SK-N-SH treated with all-trans-retinoic acid at 6 μM for 48 hours (cell line): ENCODE measurements at regions not wholly inside any gene's neighbourhood (a gene's known extent, or its start where the extent isn't known, plus 50 kb on each side); places are given as distances from the start of the nearest gene placed in this dataset.

Experiments
- ATAC-seq: fragments of 200-7000 bp; cut with Tn5 transposase; 3 replicates; pipeline ENCODE4 v1.9.1; 2020; ENCODE audit warnings: mild to moderate bottlenecking, moderate library complexity
- ARNTL ChIP-seq: fragments of 450-650 bp; formaldehyde crosslinking; IDR thresholded peaks from 2 replicates; pipeline ENCODE4 v1.5.0; 2020; ENCODE audit warnings: low read depth, mild to moderate bottlenecking, moderate library complexity, borderline replicate concordance
- BACH2 ChIP-seq: fragments of 250-450 bp; sonication (Bioruptor Pico); IDR thresholded peaks from 2 replicates; pipeline ENCODE4 v1.9.0; 2021; ENCODE audit warnings: mild to moderate bottlenecking, borderline replicate concordance
- CSDC2 ChIP-seq: fragments of 250-450 bp; sonication (Bioruptor Pico); IDR thresholded peaks from 2 replicates; pipeline ENCODE4 v1.5.0; 2020; ENCODE audit warnings: mild to moderate bottlenecking, moderate library complexity
- ESRRG ChIP-seq: fragments of 250-450 bp; sonication (Bioruptor Pico); IDR thresholded peaks from 2 replicates; pipeline ENCODE4 v1.6.1; 2021; ENCODE audit warnings: mild to moderate bottlenecking
- GLIS3 ChIP-seq: fragments of 250-450 bp; sonication (Bioruptor Pico); IDR thresholded peaks from 2 replicates; pipeline ENCODE4 v1.5.0; 2020; ENCODE audit warnings: mild to moderate bottlenecking, moderate library complexity
- ISL1 ChIP-seq: fragments of 250-450 bp; sonication (Bioruptor Pico); IDR thresholded peaks from 2 replicates; pipeline ENCODE4 v2.1.2; 2022; ENCODE audit warnings: mild to moderate bottlenecking, moderate library complexity
- OSR1 ChIP-seq: fragments of 250-450 bp; sonication (Bioruptor Pico); IDR thresholded peaks from 2 replicates; pipeline ENCODE4 v1.8.0; 2022; ENCODE audit warnings: moderate library complexity, mild to moderate bottlenecking, inconsistent platforms
- PPARA ChIP-seq: fragments of 250-450 bp; sonication (Bioruptor Pico); IDR thresholded peaks from 2 replicates; pipeline ENCODE4 v1.5.0; 2020; ENCODE audit warnings: mild to moderate bottlenecking, borderline replicate concordance
- RARB ChIP-seq: fragments of 250-450 bp; sonication (Bioruptor Pico); IDR thresholded peaks from 2 replicates; pipeline ENCODE4 v1.8.0; 2021; ENCODE audit warnings: mild to moderate bottlenecking, moderate library complexity
- SNAI2 ChIP-seq: fragments of 250-450 bp; sonication (Bioruptor Pico); IDR thresholded peaks from 2 replicates; pipeline ENCODE4 v1.5.0; 2020; ENCODE audit warnings: mild to moderate bottlenecking, moderate library complexity
- TCF4 ChIP-seq: fragments of 250-450 bp; sonication (Bioruptor Pico); IDR thresholded peaks from 2 replicates; pipeline ENCODE4 v1.8.0; 2021; ENCODE audit warnings: mild to moderate bottlenecking, moderate library complexity, borderline replicate concordance
- TOX ChIP-seq: fragments of 250-450 bp; sonication (Bioruptor Pico); IDR thresholded peaks from 2 replicates; pipeline ENCODE4 v1.8.0; 2021; ENCODE audit warnings: mild to moderate bottlenecking, moderate library complexity, borderline replicate concordance
- ZC3H10 ChIP-seq: fragments of 250-450 bp; sonication (Bioruptor Pico); IDR thresholded peaks from 2 replicates; pipeline ENCODE4 v1.5.1; 2021; ENCODE audit warnings: mild to moderate bottlenecking, moderate library complexity
- ZFP3 ChIP-seq: fragments of 250-450 bp; sonication (Bioruptor Pico); IDR thresholded peaks from 2 replicates; pipeline ENCODE4 v1.5.0; 2020; ENCODE audit warnings: mild to moderate bottlenecking, moderate library complexity
- ZFP30 ChIP-seq: fragments of 450-650 bp; formaldehyde crosslinking; IDR thresholded peaks from 2 replicates; pipeline ENCODE4 v1.5.0; 2022; ENCODE audit warnings: mild to moderate bottlenecking, moderate library complexity
- ZNF565 ChIP-seq: fragments of 450-650 bp; formaldehyde crosslinking; conservative IDR thresholded peaks from 2 replicates; pipeline ENCODE4 v1.5.0; 2020; ENCODE audit warnings: low read depth, mild to moderate bottlenecking, moderate library complexity
- ZNF8 ChIP-seq: fragments of 450-650 bp; formaldehyde crosslinking; IDR thresholded peaks from 2 replicates; pipeline ENCODE4 v1.5.0; 2020; ENCODE audit warnings: mild to moderate bottlenecking, moderate library complexity
- TF ChIP-seq, protein P1 (sequence below): fragments of 250-450 bp; sonication (Bioruptor Pico); IDR thresholded peaks from 2 replicates; pipeline ENCODE4 v1.5.1; 2021; ENCODE audit warnings: mild to moderate bottlenecking, moderate library complexity
- TF ChIP-seq, protein P2 (sequence below): fragments of 250-450 bp; sonication (Bioruptor Pico); IDR thresholded peaks from 2 replicates; pipeline ENCODE4 v1.5.0; 2020; ENCODE audit warnings: mild to moderate bottlenecking, moderate library complexity
- TF ChIP-seq, protein P3 (sequence below): fragments of 250-450 bp; sonication (Bioruptor Pico); IDR thresholded peaks from 2 replicates; pipeline ENCODE4 v1.8.0; 2021; ENCODE audit warnings: low read depth, mild to moderate bottlenecking, moderate library complexity, borderline replicate concordance
- TF ChIP-seq, protein P4 (sequence below): fragments of 250-450 bp; sonication (Bioruptor Pico); IDR thresholded peaks from 2 replicates; pipeline ENCODE4 v1.8.0; 2020; ENCODE audit warnings: mild to moderate bottlenecking, moderate library complexity, borderline replicate concordance

DNA sequence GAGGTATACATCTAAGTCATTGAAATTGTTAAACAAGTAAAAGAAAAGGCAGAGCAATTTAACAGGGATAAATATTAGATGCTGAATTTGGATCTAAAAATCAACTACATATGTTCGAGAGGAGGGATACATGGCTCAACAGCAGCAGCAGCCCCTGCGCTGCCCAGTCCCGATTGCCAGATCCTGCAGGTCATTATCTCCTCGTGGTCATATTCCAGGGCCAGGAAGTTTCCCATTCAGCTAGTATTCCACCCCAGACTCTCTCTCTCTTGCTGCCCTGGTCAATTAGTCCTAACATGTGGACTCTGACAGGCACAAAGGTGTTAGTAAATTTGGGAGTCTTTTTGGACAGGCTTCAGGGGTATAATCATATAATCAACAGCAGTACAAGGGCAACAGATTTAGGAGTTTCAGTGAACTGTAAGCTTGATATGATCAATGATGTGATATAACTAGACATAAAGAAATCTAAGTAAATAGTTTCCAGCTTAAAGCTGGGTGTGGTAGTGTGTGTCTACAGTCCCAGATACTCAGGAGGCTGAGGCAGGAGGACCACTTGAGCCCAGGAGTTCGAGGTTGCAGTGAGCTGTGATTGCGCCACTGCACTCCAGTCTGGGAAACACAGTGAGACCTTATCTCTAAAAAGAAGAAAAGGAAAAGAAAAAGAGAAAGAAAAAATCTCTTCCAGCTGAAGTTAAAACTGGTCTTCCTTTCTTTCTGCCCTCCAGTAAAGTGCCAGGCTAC lies 96.5 kb upstream of the MED13 start (continued):
- TF ChIP-seq, protein P1, sequence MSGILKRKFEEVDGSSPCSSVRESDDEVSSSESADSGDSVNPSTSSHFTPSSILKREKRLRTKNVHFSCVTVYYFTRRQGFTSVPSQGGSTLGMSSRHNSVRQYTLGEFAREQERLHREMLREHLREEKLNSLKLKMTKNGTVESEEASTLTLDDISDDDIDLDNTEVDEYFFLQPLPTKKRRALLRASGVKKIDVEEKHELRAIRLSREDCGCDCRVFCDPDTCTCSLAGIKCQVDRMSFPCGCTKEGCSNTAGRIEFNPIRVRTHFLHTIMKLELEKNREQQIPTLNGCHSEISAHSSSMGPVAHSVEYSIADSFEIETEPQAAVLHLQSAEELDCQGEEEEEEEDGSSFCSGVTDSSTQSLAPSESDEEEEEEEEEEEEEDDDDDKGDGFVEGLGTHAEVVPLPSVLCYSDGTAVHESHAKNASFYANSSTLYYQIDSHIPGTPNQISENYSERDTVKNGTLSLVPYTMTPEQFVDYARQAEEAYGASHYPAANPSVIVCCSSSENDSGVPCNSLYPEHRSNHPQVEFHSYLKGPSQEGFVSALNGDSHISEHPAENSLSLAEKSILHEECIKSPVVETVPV (CRISPR knock-in tag): no peak

DNA sequence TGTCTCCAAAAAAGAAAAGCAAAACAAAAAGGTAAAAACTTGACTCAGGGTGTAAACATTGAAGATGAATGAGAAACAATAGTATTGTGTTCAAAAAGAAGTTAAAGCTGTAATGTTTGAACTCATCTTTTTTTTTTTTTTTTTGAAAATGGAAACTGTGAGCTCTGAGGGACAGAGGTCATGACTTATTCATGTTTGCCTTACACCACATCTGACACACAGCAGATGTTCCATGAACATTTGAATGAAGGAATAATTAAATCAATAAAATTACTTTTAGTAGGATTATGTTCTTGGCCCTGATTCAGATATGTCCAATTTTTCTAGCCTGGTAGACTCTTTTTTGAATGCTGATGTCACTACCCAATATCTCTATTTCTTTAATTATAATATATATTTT lies 95.7 kb upstream of the MED13 start:
- no peak for ATAC-seq
- TF ChIP-seq ARNTL (CRISPR knock-in tag) (no peak), ZNF565 (CRISPR knock-in tag) (no peak), GLIS3 (no peak), OSR1 (CRISPR knock-in tag) (no peak), BACH2 (CRISPR knock-in tag) (no peak), RARB (CRISPR knock-in tag) (no peak), ZNF8 (no peak), CSDC2 (CRISPR knock-in tag) (no peak), PPARA (CRISPR knock-in tag) (no peak), SNAI2 (CRISPR knock-in tag) (no peak), ZC3H10 (no peak)
- TF ChIP-seq, protein P2, sequence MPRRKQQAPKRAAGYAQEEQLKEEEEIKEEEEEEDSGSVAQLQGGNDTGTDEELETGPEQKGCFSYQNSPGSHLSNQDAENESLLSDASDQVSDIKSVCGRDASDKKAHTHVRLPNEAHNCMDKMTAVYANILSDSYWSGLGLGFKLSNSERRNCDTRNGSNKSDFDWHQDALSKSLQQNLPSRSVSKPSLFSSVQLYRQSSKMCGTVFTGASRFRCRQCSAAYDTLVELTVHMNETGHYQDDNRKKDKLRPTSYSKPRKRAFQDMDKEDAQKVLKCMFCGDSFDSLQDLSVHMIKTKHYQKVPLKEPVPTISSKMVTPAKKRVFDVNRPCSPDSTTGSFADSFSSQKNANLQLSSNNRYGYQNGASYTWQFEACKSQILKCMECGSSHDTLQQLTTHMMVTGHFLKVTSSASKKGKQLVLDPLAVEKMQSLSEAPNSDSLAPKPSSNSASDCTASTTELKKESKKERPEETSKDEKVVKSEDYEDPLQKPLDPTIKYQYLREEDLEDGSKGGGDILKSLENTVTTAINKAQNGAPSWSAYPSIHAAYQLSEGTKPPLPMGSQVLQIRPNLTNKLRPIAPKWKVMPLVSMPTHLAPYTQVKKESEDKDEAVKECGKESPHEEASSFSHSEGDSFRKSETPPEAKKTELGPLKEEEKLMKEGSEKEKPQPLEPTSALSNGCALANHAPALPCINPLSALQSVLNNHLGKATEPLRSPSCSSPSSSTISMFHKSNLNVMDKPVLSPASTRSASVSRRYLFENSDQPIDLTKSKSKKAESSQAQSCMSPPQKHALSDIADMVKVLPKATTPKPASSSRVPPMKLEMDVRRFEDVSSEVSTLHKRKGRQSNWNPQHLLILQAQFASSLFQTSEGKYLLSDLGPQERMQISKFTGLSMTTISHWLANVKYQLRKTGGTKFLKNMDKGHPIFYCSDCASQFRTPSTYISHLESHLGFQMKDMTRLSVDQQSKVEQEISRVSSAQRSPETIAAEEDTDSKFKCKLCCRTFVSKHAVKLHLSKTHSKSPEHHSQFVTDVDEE (CRISPR knock-in tag): no peak
- TF ChIP-seq, protein P3, sequence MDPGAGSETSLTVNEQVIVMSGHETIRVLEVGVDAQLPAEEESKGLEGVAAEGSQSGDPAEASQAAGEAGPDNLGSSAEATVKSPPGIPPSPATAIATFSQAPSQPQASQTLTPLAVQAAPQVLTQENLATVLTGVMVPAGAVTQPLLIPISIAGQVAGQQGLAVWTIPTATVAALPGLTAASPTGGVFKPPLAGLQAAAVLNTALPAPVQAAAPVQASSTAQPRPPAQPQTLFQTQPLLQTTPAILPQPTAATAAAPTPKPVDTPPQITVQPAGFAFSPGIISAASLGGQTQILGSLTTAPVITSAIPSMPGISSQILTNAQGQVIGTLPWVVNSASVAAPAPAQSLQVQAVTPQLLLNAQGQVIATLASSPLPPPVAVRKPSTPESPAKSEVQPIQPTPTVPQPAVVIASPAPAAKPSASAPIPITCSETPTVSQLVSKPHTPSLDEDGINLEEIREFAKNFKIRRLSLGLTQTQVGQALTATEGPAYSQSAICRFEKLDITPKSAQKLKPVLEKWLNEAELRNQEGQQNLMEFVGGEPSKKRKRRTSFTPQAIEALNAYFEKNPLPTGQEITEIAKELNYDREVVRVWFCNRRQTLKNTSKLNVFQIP: no peak
- TF ChIP-seq, protein P1 (CRISPR knock-in tag): no peak

DNA sequence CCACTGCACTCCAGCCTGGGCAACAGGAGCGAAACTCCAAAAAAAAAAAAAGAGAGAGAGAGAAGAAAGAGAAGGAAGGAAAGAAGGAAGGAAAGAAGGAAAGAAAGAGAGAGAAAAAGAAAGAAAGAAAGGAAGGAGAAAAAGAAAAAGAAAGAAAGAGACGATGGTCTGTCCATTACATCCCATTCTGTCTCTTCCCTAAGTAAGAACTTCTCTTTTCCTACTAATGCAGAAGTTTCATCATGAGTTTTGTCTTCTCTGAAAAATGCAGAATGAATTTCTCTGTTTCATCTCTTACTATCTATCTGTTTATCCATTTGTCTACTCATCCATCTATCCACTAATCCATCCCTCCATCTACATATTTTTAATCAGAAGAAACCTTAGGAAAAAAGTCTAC lies 94.9 kb upstream of the MED13 start:
- ATAC-seq: no peak
- TF ChIP-seq OSR1 (CRISPR knock-in tag) (no peak), BACH2 (CRISPR knock-in tag) (no peak), ZFP3 (no peak), ZNF565 (CRISPR knock-in tag) (no peak), ZC3H10 (no peak), SNAI2 (CRISPR knock-in tag) (no peak), GLIS3 (no peak)
- TF ChIP-seq, protein P4, sequence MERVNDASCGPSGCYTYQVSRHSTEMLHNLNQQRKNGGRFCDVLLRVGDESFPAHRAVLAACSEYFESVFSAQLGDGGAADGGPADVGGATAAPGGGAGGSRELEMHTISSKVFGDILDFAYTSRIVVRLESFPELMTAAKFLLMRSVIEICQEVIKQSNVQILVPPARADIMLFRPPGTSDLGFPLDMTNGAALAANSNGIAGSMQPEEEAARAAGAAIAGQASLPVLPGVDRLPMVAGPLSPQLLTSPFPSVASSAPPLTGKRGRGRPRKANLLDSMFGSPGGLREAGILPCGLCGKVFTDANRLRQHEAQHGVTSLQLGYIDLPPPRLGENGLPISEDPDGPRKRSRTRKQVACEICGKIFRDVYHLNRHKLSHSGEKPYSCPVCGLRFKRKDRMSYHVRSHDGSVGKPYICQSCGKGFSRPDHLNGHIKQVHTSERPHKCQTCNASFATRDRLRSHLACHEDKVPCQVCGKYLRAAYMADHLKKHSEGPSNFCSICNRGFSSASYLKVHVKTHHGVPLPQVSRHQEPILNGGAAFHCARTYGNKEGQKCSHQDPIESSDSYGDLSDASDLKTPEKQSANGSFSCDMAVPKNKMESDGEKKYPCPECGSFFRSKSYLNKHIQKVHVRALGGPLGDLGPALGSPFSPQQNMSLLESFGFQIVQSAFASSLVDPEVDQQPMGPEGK: no peak

DNA sequence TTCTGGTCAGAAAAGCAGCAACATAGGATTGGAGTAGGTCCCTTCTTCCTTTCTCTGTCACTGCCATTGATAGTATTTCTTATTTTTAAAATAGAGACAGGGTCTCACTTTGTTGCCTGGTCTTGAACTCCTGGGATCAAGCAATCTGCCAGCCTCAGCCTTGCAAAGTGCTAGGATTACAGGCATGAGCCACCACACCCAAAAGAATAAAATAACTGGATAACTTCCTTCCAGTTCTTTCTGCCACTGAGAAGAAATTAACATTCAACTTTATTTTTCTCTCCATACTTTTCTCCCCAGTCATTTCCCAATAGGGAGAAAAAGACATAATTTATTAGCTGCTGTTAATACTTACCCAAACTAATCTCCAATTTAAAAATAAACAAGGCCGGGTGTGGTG lies 91.9 kb upstream of the MED13 start:
- TF ChIP-seq ZNF8: no peak
- no peak for TF ChIP-seq BACH2 (CRISPR knock-in tag)
- no peak for TF ChIP-seq GLIS3
- TF ChIP-seq SNAI2 (CRISPR knock-in tag): no peak
- no peak for ATAC-seq

DNA sequence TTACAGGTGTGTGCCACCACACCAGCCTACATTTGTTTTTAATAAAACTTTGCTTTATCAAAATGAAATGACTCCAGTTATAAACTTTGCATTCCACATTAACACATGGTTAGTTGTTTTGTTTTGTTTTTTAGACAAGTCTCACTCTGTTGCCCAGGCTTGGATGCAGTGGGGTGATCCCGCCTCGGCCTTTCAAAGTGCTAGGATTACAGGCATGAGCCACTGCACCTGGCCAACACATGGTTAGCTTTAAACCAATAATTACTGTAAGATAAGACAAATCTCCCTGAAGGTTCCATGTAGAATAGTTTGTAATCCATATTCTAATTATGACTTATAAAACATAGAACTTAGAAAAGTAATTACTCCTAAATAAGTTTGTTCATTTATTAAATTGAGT lies 89.8 kb upstream of the MED13 start:
- no peak for ATAC-seq
- no peak for TF ChIP-seq TOX (CRISPR knock-in tag)
- TF ChIP-seq TCF4 (CRISPR knock-in tag): no peak
- TF ChIP-seq ISL1 (CRISPR knock-in tag): no peak
- no peak for TF ChIP-seq SNAI2 (CRISPR knock-in tag)
- TF ChIP-seq, protein P1 (CRISPR knock-in tag): no peak
- TF ChIP-seq ZC3H10: no peak
- TF ChIP-seq, protein P4: no peak
- TF ChIP-seq CSDC2 (CRISPR knock-in tag): no peak
- TF ChIP-seq ZFP3: no peak
- TF ChIP-seq ESRRG (CRISPR knock-in tag): no peak
- no peak for TF ChIP-seq ZNF8
- no peak for TF ChIP-seq ZFP30 (CRISPR knock-in tag)
